Large intestine (tissue), 3 donors: ENCODE measurements at regions not wholly inside any gene's neighbourhood (a gene's known extent, or its start where the extent isn't known, plus 50 kb on each side); places are given as distances from the start of the nearest gene placed in this dataset.

ENCODE experiments used
- DNase-seq, 2 donors: peaks; one replicate each; pipeline versions ENCODE4 v3.0.0 to v3.0.0-alpha.2; 2013
- H3K27ac ChIP-seq: one replicate; pipeline ENCODE4 v1.5.1; 2013; ENCODE audit warnings: low read length
- H3K27me3 ChIP-seq: 2 replicates; pipeline ENCODE4 v1.6.1; 2013; ENCODE audit warnings: low read length; ENCODE audit not compliant: control insufficient read depth, insufficient read depth
- H3K36me3 ChIP-seq: 2 replicates; pipeline ENCODE4 v1.6.1; 2013; ENCODE audit warnings: low read length; ENCODE audit not compliant: control insufficient read depth, insufficient read depth
- H3K4me1 ChIP-seq: one replicate; pipeline ENCODE4 v1.6.1; 2013; ENCODE audit warnings: low read length; ENCODE audit not compliant: control insufficient read depth, insufficient read depth
- H3K4me3 ChIP-seq: one replicate; pipeline ENCODE4 v1.5.1; 2013; ENCODE audit warnings: low read length
- H3K9me3 ChIP-seq: one replicate; pipeline ENCODE4 v1.6.1; 2013; ENCODE audit warnings: mild to moderate bottlenecking, low read depth, low read length, moderate library complexity; ENCODE audit not compliant: control insufficient read depth
- WGBS: methylation state at CpG from one replicate; pipeline ENCODE4 v1.1.5; 2013; ENCODE audit warnings: low lambda C conversion rate; ENCODE audit not compliant: insufficient coverage; 5-methylcytosine and 5-hydroxymethylcytosine counted together

DNA sequence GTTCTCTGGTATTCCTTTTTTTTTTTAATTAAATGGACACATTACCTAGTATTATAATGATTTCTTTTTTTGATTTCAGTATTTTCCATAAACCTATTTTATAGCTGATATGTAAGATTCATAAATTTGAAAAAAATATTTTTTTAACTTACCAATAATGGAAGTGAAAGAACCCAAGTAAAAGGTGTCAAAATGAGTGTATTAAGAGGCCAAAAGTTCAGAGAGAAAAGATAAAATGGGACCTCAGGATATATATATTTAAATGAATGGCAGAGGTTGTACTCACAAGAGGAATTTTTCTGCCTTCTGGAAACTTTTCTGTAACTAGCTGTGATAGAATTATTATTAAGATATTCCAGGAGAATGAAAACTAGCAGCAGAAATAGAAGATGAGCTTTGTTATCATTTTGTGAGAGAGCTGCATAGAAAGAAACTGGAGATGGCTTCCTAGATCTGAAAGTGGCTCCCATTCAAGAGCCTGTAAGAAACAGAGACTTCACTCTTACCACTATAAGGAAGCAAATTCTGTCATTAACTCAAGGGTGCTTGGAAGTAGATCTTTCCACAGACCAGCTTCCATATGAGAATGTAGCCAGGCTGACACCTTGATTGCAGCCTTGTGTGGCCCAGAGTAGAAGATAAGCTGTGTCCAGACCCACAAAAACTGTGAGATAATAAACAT, 91.7 kb downstream of the MRPS30 start:
- Histone ChIP-seq H3K36me3 (no peaks in the 10 kb centered on the region), H3K4me1 (no peaks in the 10 kb centered on the region), H3K27me3 (no peaks in the 10 kb centered on the region), H3K27ac (no peak overlapping the region), H3K9me3 (no peaks in the 10 kb centered on the region), H3K4me3 (no peak overlapping the region)
- DNase-seq: no peak

DNA sequence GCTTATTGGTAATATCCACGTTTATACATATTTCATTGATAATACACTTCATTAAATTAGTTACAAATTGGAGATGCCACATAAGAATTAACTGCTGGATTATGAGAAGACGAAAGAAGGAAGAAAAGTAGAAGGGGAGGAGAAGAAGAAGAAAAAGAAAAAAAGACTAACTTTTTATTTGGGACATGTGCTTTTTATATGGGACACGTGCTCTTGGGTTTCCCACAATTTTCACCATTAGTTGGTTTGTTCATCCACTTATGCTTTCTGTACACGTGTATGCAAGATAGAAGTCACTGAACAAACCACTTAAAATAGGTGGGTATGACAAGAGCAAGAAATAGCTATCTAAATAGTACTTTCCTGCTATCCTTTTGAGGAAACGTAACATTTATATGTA, 98.6 kb downstream of the MRPS30 start:
- WGBS: 94% methylated on average over 3 of the region's 5 CpGs
- DNase-seq: no peak
- no peaks in the 10 kb centered on the region for H3K27me3 ChIP-seq
- H3K4me3 ChIP-seq: no peak overlapping the region
- no peaks in the 10 kb centered on the region for H3K4me1 ChIP-seq
- H3K27ac ChIP-seq: no peak overlapping the region
- H3K9me3 ChIP-seq: no peaks in the 10 kb centered on the region
- H3K36me3 ChIP-seq: no peaks in the 10 kb centered on the region

DNA sequence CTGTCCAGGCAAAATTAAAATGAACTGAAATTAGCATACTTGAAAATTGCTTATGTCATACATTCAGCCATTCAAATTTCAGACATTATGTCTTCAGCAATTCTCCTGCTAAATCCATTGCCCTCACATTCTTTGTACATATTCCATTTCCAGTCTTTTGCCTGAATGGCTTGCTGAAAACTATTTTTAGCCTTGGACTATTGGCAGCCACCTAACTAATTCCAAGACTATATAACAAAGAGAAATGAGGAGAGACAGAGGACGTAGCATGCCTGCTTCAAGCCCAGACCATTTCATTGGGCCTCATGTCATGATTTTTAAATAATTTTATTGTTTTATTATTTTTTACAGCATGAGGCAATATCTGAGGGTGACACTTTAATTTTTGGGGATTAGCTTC, 100.3 kb downstream of the MRPS30 start:
- no peak overlapping the region for H3K4me3 ChIP-seq
- H3K36me3 ChIP-seq: no peaks in the 10 kb centered on the region
- no peaks in the 10 kb centered on the region for H3K27me3 ChIP-seq
- H3K9me3 ChIP-seq: no peaks in the 10 kb centered on the region
- H3K4me1 ChIP-seq: no peaks in the 10 kb centered on the region
- no peak for DNase-seq
- no peak overlapping the region for H3K27ac ChIP-seq
- 80% methylated on average over 1 of the region's 1 CpG for WGBS

DNA sequence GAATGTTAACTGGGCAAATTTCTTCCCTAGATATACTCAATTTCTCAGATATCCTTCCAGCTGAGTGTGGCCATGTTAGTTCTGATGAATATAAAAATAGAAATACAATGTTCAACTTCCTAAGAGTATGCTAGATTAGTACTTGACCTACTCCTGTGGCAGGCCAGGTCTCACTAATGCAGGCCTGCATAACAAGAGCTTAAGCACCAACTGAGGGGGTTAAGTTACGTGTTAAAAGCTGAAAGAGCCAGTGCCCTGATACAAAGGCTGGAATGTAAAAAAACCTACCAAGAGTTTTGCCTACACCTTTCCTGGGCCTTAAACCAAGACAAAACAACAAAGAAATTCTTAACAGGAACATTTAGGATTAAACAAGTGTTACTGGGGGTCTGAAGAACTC, 102.8 kb downstream of the MRPS30 start:
- no peak for DNase-seq
- Histone ChIP-seq H3K4me3 (no peak overlapping the region), H3K4me1 (no peaks in the 10 kb centered on the region), H3K27ac (no peak overlapping the region), H3K36me3 (no peaks in the 10 kb centered on the region), H3K27me3 (no peaks in the 10 kb centered on the region), H3K9me3 (no peaks in the 10 kb centered on the region)
- no CpG with 5 or more reads among the region's 1 CpG for WGBS

DNA sequence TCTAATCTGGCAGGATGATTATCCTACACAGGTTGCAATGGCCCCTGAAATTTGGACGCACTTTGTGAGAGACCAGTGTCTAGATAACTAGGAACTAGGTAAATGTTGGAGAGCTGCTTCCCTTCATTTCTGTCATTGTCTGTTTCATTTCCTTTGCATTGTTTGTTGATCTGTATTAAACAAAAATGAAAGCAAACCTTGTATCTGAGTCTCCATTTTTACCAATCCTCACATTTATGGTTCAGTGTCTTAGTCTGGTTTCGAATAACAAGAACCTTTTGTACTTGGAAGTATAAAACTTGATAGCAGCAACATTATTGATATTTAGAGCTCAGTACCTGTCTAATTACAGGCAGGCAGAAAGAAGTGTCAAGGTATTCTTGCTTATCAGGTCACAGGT, 105.5 kb downstream of the MRPS30 start:
- Histone ChIP-seq H3K4me1 (no peaks in the 10 kb centered on the region), H3K27ac (no peak overlapping the region), H3K36me3 (no peaks in the 10 kb centered on the region), H3K4me3 (no peak overlapping the region), H3K9me3 (no peaks in the 10 kb centered on the region), H3K27me3 (no peaks in the 10 kb centered on the region)
- no CpG with 5 or more reads among the region's 2 CpGs for WGBS
- no peak for DNase-seq

DNA sequence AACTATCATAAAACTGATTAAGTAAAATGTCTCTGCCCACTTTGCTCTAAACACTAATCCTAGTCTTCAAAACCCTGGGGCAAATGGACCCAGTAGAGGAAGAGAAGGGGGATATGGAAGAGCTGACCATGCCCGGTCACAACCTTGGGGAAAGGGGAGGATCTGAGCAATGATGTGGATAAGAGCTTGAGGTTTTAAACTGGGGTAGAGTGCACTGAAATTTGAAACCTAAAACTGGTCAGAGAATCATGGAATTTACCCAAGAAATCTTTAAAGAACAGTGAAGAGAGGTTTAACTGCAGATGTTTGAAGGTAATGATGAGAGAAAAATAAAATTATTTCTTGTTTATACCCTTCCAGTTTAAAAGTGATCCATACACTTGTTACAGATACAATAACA, 110.8 kb downstream of the MRPS30 start:
- H3K9me3 ChIP-seq: no peaks in the 10 kb centered on the region
- no peak for DNase-seq
- H3K4me3 ChIP-seq: no peak overlapping the region
- no peaks in the 10 kb centered on the region for H3K36me3 ChIP-seq
- no peak overlapping the region for H3K27ac ChIP-seq
- 67% methylated on average over 1 of the region's 1 CpG for WGBS
- no peaks in the 10 kb centered on the region for H3K4me1 ChIP-seq
- no peaks in the 10 kb centered on the region for H3K27me3 ChIP-seq

DNA sequence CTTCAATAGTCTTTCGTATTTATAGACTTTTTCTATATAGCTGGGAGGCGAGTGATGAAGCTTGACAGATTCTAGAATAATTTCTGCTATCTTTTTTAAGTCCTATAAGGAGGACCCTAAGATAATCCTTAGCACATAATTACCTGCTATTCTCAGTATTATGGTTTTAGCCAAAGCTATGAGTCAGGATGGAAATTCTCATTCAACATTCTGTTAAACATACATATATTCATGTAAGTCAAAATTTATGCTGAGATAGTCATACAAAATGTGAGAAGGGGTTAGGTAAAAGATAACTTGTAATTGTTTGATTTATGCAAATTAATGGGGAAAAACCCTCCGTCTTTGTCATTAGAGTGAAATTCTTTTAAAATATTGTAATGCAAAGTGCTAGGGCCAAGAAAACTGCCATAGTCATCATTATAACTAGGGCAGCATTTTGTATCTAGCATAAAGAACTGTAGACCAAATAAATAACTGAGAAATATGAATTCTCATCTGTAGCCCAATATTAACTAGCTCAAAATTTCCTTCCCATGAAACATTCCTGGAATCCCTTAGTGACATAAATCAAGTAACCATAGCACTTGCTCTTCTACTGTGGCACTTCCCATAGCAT, 118.5 kb downstream of the MRPS30 start:
- Histone ChIP-seq H3K36me3 (no peaks in the 10 kb centered on the region), H3K4me1 (no peaks in the 10 kb centered on the region)

DNA sequence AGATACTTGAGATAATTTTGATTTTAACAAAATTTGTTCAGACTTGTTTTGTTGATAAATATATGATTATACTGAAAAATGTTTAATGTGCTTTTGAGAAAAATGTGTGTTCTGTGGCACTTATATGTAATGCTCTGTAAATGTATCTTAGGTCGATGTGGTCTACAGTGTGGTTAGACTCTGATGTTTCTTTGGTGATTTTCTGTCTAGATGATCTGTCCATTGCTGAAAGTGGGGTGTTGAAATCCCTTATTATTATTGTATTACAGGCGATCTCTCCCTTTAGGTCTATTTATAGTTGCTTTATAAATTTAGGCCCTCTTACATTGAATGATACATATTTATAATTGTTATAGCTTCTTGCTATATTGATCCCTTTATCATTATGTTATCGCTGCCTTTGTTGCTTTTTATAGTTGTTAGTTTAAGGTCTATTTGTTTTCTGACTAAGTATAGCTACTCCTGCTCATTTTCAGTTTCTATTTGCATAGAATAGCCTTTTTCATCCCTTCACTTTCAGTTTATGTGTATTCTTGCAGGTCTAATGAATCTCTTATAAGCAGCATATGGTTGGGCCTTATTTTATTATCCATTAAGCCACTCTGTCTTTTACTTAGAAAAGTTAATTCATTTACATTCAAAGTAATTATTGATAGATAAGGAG, 124.3 kb downstream of the MRPS30 start:
- H3K36me3 ChIP-seq: no peaks in the 10 kb centered on the region
- H3K4me1 ChIP-seq: no peaks in the 10 kb centered on the region
- WGBS: 71% methylated on average over 2 of the region's 3 CpGs
- H3K4me3 ChIP-seq: no peak overlapping the region
- no peaks in the 10 kb centered on the region for H3K9me3 ChIP-seq
- H3K27ac ChIP-seq: no peak overlapping the region
- no peak for DNase-seq
- no peaks in the 10 kb centered on the region for H3K27me3 ChIP-seq

More for the DNA sequence above, 118.5 kb downstream of the MRPS30 start:
- H3K4me3 ChIP-seq: no peak overlapping the region
- DNase-seq: no peak
- no peaks in the 10 kb centered on the region for H3K27me3 ChIP-seq
- 88% methylated on average over 2 of the region's 3 CpGs for WGBS
- no peaks in the 10 kb centered on the region for H3K9me3 ChIP-seq
- no peak overlapping the region for H3K27ac ChIP-seq

DNA sequence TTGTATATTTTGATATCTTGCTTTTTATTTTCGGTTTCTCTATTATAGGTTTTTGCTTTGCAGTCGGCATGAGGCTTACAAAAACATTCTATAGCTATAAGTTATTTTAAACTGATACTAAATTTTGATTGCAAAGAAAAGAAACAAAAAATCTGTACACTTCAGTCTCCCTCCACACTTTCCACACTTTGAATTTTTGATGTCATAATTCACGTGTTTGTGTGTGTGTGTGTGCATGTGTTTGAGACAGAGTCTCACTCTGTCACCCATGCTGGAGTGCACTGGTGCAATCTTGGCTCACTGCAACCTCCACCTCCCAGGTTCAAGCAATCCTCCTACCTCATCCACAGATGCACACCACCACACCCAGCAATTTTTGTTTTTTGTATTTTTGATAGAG, 124.9 kb downstream of the MRPS30 start:
- Histone ChIP-seq H3K9me3 (no peaks in the 10 kb centered on the region), H3K4me1 (no peaks in the 10 kb centered on the region), H3K27ac (no peak overlapping the region), H3K36me3 (no peaks in the 10 kb centered on the region), H3K27me3 (no peaks in the 10 kb centered on the region), H3K4me3 (no peak overlapping the region)
- 89% methylated on average over 2 of the region's 3 CpGs for WGBS
- no peak for DNase-seq

DNA sequence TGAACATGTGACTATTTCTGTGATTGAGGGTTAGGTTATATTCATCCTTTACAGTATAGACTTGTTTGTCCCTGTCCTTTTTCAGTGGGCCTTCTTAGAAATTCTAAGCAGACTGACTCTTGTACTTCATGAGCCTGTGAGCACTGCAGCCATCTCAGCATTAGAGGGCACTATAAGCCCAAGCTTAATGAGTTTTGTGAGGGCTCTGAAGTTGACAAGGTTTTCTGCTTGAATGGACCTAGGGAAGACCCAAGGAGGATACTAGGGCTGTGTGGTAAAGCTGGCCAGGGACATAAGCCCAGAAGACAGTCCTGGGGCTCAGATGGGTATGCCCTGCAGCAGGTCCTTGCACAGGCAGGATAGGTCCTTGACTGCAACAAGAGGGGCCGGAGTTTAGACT, 126.5 kb downstream of the MRPS30 start:
- Histone ChIP-seq H3K4me1 (no peaks in the 10 kb centered on the region), H3K9me3 (no peaks in the 10 kb centered on the region), H3K36me3 (no peaks in the 10 kb centered on the region), H3K27me3 (no peaks in the 10 kb centered on the region), H3K4me3 (no peak overlapping the region), H3K27ac (no peak overlapping the region)
- WGBS: no CpG with 5 or more reads among the region's 1 CpG
- no peak for DNase-seq

DNA sequence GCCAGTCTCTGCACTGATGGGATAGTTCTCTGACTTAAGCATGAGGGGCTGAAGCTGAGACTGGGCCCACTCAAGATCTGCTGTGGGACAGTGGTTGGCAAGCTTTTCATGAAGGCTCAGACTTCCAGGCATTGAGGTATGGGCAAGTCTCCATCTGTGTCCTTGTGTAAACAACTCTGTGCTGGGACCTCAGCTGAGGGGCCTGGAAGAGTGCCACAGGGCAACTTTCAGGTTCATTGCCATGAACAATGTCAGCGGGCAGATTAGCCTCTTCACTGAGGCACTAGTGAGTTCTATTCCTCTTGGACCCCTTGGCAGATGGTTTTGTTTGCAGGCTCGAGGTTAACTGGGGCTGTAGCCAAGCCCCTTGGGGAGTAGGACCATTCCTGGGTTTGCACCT, 127.1 kb downstream of the MRPS30 start:
- H3K27me3 ChIP-seq: no peaks in the 10 kb centered on the region
- H3K27ac ChIP-seq: no peak overlapping the region
- no peak overlapping the region for H3K4me3 ChIP-seq
- no peaks in the 10 kb centered on the region for H3K4me1 ChIP-seq
- no peaks in the 10 kb centered on the region for H3K36me3 ChIP-seq
- H3K9me3 ChIP-seq: no peaks in the 10 kb centered on the region
- 33% methylated on average over 1 of the region's 2 CpGs for WGBS
- no peak for DNase-seq
